ENCODE measurements at regions not wholly inside any gene's neighbourhood (a gene's known extent, or its start where the extent isn't known, plus 50 kb on each side); places are given as distances from the start of the nearest gene placed in this dataset.
"Not testable (repeated sequence)": the region's sequence is repeated elsewhere in the genome, so short reads cannot be mapped to it uniquely, and the experiment has no call there.

DNA sequence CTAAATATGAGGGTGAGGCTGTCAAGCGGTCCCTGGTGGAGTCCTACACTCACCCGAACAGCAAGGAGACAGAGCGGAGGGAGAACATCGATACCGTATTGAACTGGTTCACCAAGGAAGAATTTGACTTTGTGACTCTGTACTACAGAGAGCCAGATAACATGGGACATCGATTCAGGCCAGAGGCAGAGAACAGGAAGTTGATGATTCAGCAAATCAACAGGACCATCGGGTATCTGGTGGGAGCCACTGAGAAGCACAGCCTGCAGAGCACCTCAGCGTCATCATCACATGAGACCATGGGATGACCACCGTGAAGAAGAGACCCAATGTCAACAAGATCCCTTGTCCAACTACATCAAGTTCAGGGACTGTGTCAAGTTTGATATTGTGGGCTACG is 67.5 kb upstream of the ROPN1B start:
- DNase-seq; in situ Hi-C loops (cut with MboI; ENCODE audit: low pct_unique_long_range_greater_than_20kb, low sequenced_read_pairs): not testable (repeated sequence)

DNA sequence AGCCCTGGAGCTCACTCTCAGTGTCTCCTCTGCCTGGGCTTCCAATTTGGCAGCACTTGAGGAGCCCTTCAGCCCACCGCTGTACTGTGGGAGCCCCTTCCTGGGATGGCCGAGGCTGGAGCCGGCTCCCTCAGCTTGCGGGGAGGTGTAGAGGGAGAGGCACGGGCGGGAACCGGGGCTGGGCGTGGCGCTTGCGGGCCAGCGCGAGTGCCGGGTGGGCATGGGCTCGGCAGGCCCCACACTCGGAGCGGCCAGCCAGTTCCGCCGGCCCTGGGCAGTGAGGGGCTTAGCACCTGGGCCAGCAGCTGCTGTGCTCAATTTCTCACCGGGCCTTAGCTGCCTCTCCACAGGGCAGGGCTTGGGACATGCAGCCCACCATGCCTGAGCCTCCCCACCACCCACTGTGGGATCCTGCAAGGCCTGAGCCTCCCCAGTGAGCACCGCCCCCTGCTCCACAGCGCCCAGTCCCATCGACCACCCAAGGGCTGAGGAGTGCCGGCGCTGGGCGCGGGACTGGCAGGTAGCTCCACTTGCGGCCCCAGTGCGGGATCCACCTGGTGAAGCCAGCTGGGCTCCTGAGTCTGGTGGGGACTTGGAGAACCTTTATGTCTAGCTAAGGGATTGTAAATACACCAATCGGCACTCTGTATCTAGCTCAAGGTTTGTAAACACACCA is 65.1 kb upstream of the ROPN1B start:
- in situ Hi-C loops (cut with MboI; ENCODE audit: low pct_unique_long_range_greater_than_20kb, low sequenced_read_pairs); DNase-seq: not testable (repeated sequence)

DNA sequence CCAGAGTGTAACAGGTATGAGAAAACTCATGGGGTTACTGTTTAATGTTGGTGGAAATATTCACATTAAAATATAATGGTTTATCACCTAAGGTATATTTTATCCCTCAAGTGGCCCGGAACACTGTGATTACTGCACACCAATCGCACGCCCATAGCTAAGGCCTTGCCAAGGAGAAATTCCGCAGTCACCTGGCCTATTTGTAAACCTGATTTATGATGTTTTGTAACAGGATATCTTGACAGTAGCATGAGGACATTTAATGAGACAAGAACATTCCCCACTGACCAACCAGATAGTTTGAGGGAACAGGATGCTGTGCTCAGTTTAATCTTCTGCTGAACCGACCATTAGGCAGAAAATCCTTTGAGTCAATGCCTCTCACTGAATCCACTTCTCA is 61.7 kb upstream of the ROPN1B start:
- in situ Hi-C loops (cut with MboI; ENCODE audit: low pct_unique_long_range_greater_than_20kb, low sequenced_read_pairs); DNase-seq: not testable (repeated sequence)

DNA sequence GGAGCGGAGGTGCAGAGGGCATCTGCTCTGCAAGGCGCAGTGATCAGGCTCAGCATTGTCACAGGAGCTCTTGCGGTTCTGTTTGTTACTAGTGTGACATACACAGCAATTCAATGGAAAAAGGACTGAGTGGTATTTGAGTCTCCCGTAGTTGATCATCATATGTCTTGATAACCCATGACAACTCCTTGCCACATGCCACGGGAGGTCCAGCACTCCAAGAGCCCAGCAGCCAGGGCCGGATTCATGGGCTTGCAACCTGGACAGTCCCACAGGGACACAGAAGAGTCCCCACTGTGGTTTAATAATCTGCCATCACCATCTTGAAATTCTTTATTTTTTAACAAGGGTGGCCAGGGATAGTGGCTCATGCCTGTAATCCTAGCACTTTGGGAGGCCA is 58.1 kb upstream of the ROPN1B start:
- DNase-seq; in situ Hi-C loops (cut with MboI; ENCODE audit: low pct_unique_long_range_greater_than_20kb, low sequenced_read_pairs): not testable (repeated sequence)

DNA sequence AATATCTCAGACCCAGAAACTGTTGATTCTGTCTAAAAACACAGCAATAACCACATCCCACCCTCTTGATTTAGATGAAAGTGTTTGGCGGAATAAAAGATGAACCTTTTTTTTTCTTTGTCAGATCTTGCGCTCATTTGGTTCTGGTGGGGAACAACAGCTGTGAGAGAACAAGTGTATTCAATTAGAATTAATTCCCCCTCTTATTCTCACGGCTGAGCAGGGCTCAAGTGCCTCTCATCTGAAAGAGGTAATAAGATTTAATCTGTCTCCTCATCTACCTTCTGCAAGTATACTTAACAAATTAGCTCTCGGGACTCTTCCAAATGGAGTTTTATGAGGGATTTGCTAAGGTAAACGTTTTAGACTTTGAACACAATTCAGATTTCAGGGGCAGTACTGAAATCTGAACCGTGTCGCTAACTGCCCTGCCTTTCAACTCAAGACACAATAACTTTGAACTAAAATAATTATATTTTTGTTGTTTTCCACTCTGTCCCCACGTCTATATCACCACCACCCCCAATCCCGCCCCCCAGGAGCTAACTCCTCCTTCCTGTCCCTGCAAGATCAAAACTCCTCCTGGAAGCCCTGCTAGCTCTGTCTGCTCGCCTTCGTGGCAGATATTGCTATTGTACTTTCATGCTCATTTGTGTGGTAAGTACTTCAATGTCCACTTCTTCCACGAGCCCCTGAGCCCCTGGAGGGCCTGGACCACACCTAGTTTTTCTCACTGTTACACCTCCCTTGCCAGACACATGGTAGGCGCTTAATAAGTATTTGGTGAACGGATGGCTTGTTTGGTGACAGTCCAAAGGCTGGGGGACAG is 54.2 kb upstream of the ROPN1B start:
- in situ Hi-C loops (cut with MboI; ENCODE audit: low pct_unique_long_range_greater_than_20kb, low sequenced_read_pairs), result not testable (repeated sequence)
- peak; percentile 19 for DNase-seq

DNA sequence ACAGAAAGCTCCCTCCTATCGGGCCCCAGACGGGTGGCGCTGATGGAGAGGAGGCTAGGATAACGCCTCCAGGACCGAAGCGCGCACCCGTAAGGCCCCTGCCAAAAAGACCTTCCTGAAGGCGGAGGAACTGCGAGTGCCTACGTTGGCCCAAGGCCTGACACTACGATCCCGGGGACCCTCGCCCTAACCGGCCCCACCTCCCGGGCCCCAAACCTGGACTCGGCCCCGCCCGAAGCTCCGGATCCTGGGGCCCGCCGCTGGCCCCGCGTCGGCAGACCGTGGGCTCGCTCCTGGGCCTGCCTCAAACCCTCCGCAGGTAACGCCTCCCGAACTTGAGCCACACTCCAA is 53.6 kb upstream of the ROPN1B start:
- DNase-seq, result peak; percentile 39
- in situ Hi-C loops (cut with MboI; ENCODE audit: low pct_unique_long_range_greater_than_20kb, low sequenced_read_pairs), result not testable (repeated sequence)

DNA sequence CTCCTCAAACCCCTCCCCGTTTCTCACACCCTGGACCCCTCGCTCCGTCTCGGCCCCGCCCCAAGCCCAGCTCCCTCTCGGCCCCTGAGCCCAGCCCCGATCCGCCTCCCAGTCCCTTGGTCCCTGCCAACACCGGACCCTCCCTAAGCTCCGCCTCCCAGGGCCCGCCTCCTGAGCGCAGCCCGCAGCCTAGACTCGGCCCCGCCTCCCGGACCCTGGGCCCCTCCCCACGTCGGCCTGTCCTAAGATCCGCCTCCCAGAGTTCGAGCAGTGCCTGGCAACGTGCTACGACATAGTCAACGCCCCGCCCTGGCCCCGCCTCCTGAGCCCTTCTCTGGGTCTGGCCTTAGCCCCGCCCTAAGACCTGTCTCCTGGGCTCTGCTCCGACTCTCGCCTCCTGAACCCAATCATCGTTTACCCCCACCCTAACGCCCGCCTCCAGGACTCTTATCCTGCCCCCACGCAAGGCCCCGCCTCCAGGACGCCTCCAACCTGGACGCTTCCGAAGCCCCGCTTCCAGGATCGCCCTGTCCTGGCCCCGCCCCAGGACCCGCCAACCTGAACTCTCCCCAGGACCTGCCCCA is 53.1 kb upstream of the ROPN1B start:
- DNase-seq, result peak; percentile 99
- in situ Hi-C loops (cut with MboI; ENCODE audit: low pct_unique_long_range_greater_than_20kb, low sequenced_read_pairs), result not testable (repeated sequence)

DNA sequence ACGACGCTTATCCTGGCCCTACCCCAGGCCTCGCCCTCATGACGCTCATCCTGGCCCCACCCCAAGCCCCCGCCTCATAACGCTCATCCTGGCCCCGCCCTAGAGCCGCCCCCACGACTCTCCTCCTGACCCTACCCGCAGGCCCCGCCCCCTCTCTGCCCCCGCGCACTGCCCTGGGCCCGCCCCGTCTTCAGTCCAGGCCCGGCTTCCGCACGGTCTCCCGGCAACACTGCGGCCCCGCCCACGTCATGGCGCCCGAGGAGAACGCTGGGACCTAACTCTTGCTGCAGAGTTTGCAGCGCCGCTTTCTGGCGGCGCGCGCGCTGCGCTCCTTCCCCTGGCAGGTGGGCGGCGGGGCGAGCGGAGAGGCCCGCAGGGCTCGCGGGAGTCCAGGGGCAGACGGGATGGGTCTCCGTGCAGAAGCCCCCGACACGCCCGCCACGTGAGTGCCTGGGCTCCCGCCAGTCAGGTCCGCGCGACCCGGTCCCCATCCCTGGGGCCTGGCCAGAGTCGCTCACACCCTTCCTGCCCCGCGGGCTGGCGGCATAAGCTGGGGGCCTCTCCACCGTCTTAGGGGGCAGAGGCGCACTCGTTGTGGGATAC is 52.5 kb upstream of the ROPN1B start:
- in situ Hi-C loops (cut with MboI; ENCODE audit: low pct_unique_long_range_greater_than_20kb, low sequenced_read_pairs), result no loop called here

DNA sequence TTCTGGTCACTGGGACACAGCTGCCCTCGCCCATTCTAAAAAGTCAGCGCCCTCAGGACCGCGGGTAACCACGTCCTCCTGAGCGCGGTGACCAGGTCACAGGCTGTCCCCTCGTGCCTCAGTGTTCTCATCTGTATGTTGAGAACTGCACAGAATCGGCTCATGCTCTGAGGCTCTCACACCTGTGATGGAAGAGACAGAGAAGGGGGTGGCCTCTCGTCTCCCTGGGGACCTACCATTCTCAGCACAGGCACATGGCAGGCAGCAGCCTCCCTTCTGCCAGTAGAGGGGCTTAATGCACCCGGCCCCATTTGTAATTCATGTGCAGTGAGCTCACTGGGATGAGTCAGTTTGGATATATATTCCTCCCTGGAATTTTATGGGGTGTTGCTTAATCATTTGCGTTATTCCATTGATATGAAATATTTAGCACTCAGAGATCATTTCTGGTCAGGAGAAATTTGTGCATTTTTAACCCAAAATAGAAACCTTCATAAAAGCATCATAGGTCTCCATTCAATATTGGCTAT is 51.9 kb upstream of the ROPN1B start:
- in situ Hi-C loops (cut with MboI; ENCODE audit: low pct_unique_long_range_greater_than_20kb, low sequenced_read_pairs), result not testable (repeated sequence)

More for the DNA sequence above, 52.5 kb upstream of the ROPN1B start:
- DNase-seq, result peak; percentile 86

DNA sequence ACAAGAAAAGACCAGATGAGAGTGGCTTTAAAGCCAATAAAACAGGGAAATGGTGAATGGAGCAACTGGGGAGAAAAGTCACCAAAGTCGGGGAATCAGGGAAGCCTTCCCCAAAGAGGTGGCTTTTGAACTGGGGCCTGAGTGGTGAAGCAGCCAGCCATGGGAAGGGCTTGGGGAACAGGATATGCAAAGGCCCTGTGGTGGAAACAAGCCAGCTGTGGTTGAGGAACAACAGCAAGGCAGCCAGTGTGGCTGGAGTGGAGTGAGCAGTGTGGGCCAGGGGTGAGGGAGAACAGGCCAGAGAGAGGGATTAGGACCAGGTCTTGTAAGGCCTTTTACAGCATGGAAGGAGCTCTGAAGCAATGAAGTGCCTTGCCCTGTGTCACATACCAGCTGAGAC is 51.0 kb upstream of the ROPN1B start:
- DNase-seq; in situ Hi-C loops (cut with MboI; ENCODE audit: low pct_unique_long_range_greater_than_20kb, low sequenced_read_pairs): not testable (repeated sequence)

More for the DNA sequence above, 51.9 kb upstream of the ROPN1B start:
- peak; percentile 45 for DNase-seq

DNA sequence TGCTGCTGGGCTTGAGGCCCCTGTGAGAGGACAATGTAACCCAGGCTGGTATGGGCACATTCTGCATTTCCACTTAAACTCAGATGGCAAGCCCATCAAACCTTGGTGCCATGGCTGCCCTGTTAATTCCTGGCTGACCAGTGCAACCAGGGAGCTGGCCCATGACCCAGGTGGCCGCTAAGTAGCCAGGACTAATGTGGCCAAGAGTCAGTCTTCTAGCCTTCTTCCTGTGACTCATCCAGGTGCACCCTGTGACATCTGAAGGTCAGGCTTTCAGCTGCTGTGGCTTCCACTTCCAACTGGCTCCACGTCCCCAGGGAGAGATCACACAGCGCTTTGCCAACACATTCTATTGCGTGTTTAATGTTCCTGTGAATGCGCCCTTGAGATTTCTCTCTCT is 50.5 kb upstream of the ROPN1B start:
- in situ Hi-C loops (cut with MboI; ENCODE audit: low pct_unique_long_range_greater_than_20kb, low sequenced_read_pairs), result not testable (repeated sequence)

DNA sequence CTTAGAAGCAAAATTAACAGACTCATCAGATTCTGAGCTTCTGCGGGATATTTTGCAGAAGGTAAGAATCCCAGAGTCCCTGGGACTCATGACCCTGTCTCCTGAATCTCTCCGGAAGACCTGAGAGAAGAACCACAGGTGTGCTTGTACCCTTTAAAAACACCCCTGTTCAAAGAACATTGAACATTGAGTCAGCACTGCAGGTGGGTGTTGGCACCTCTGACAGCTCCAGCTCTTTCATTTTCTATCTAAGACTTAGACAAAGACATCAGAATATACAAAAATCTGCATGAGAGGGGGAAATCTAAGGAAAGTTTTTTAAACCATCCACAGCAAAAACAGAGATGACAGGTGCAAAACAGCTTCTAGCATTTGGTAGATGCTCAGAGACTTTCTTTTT is 50.1 kb upstream of the ROPN1B start:
- DNase-seq; in situ Hi-C loops (cut with MboI; ENCODE audit: low pct_unique_long_range_greater_than_20kb, low sequenced_read_pairs): not testable (repeated sequence)

More for the DNA sequence above, 50.5 kb upstream of the ROPN1B start:
- DNase-seq, result not testable (repeated sequence)
